ENCODE measurements at regions not wholly inside any gene's neighbourhood (a gene's known extent, or its start where the extent isn't known, plus 50 kb on each side); places are given as distances from the start of the nearest gene placed in this dataset.

GRCh38 chr4:111992351-111993168 is 152.7 kb upstream of the FAM241A start:
- Histone ChIP-seq H3K79me2 (ENCODE audit: insufficient read depth, low read length) (no peaks in the 10 kb centered on the region), H3K27ac (ENCODE audit: low read depth, low read length) (no peak overlapping the region), H3K4me3 (ENCODE audit: insufficient read depth, low read length, poor library complexity, severe bottlenecking) (no peak overlapping the region), H3K9ac (ENCODE audit: low read length) (no peak overlapping the region), H3K4me2 (ENCODE audit: low read depth, low read length, poor library complexity, severe bottlenecking) (no peak overlapping the region), H2AFZ (ENCODE audit: low read depth, low read length, severe bottlenecking) (no peak overlapping the region), H4K20me1 (ENCODE audit: low read depth, low read length) (no peaks in the 10 kb centered on the region), H3K9me3 (ENCODE audit: insufficient read depth, low read length) (no peaks in the 10 kb centered on the region), H3K36me3 (ENCODE audit: low read length) (no peaks in the 10 kb centered on the region), H3K9me2 (replicated peaks; ENCODE audit: insufficient read depth, low read length) (no peaks in the 10 kb centered on the region), H3F3A (ENCODE audit: insufficient read depth) (no peaks in the 10 kb centered on the region), H3K27me3 (ENCODE audit: low read length) (no peaks in the 10 kb centered on the region)
- TF ChIP-seq EZH2phosphoT487 (conservative IDR thresholded peaks at IDR 0.05; ENCODE audit: low read length), result no peak
- TF ChIP-seq CTCF (IDR thresholded peaks at IDR 0.05; ENCODE audit: insufficient read depth, low read length, poor library complexity, severe bottlenecking), result no peak

DNA sequence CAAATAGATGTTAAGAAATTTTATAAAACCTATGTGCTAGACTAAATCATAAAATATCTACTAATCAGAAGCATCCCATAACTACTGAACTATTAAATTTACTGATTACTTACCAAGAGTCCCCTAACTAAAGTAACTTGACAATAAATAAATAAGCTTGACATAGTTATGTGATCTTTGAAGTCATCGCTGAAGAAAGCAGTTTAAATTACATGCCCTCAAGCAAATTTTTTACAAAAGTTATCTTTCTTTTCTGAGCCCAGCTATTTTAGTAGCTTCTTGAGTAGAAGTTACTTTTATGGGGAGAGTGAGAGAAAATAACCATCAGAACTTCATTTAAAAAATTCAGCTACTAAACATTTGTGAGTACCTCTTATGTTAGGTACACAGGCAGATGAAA is 150.9 kb upstream of the FAM241A start:
- Histone ChIP-seq H3K9me2 (replicated peaks; ENCODE audit: insufficient read depth, low read length) (no peaks in the 10 kb centered on the region), H2AFZ (ENCODE audit: low read depth, low read length, severe bottlenecking) (no peak overlapping the region), H3F3A (ENCODE audit: insufficient read depth) (no peaks in the 10 kb centered on the region), H3K4me3 (ENCODE audit: insufficient read depth, low read length, poor library complexity, severe bottlenecking) (no peak overlapping the region), H3K27me3 (ENCODE audit: low read length) (no peaks in the 10 kb centered on the region), H3K4me2 (ENCODE audit: low read depth, low read length, poor library complexity, severe bottlenecking) (no peak overlapping the region), H4K20me1 (ENCODE audit: low read depth, low read length) (no peaks in the 10 kb centered on the region), H3K9ac (ENCODE audit: low read length) (no peak overlapping the region), H3K27ac (ENCODE audit: low read depth, low read length) (no peak overlapping the region), H3K9me3 (ENCODE audit: insufficient read depth, low read length) (no peaks in the 10 kb centered on the region), H3K36me3 (ENCODE audit: low read length) (no peaks in the 10 kb centered on the region), H3K79me2 (ENCODE audit: insufficient read depth, low read length) (no peaks in the 10 kb centered on the region)
- TF ChIP-seq EZH2phosphoT487 (conservative IDR thresholded peaks at IDR 0.05; ENCODE audit: low read length) (no peak), CTCF (IDR thresholded peaks at IDR 0.05; ENCODE audit: insufficient read depth, low read length, poor library complexity, severe bottlenecking) (no peak)

DNA sequence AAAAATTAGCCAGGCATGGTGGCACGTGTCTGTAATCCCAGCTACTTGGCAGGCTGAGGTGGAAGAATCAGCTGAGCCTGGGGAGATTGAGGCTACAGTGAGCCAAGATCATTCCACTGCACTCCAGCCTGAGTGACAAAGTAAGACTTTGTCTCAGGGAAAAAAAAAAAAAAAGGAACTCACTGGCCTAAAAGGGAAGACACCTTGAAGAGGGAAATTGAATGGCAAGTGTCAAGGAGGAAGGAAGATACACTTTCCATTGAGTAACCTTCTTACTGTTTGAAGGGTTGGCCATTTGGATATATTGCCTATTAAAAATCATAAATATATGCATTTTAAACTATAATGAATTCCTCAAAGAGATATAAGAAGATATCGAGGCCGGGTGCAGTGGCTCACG is 147.5 kb upstream of the FAM241A start:
- no peaks in the 10 kb centered on the region for H3F3A ChIP-seq (ENCODE audit: insufficient read depth)
- H3K9me2 ChIP-seq (replicated peaks; ENCODE audit: insufficient read depth, low read length), result no peaks in the 10 kb centered on the region
- H3K9me3 ChIP-seq (ENCODE audit: insufficient read depth, low read length), result no peaks in the 10 kb centered on the region
- H3K79me2 ChIP-seq (ENCODE audit: insufficient read depth, low read length), result no peaks in the 10 kb centered on the region
- no peak overlapping the region for H3K9ac ChIP-seq (ENCODE audit: low read length)
- H3K4me3 ChIP-seq (ENCODE audit: insufficient read depth, low read length, poor library complexity, severe bottlenecking), result no peak overlapping the region
- no peaks in the 10 kb centered on the region for H3K27me3 ChIP-seq (ENCODE audit: low read length)
- no peak for TF ChIP-seq EZH2phosphoT487 (conservative IDR thresholded peaks at IDR 0.05; ENCODE audit: low read length)
- TF ChIP-seq CTCF (IDR thresholded peaks at IDR 0.05; ENCODE audit: insufficient read depth, low read length, poor library complexity, severe bottlenecking), result no peak
- H3K4me2 ChIP-seq (ENCODE audit: low read depth, low read length, poor library complexity, severe bottlenecking), result no peak overlapping the region
- no peak overlapping the region for H3K27ac ChIP-seq (ENCODE audit: low read depth, low read length)
- no peaks in the 10 kb centered on the region for H4K20me1 ChIP-seq (ENCODE audit: low read depth, low read length)
- H2AFZ ChIP-seq (ENCODE audit: low read depth, low read length, severe bottlenecking), result no peak overlapping the region
- H3K36me3 ChIP-seq (ENCODE audit: low read length), result no peaks in the 10 kb centered on the region
